ENCODE measurements at regions not wholly inside any gene's neighbourhood (a gene's known extent, or its start where the extent isn't known, plus 50 kb on each side); places are given as distances from the start of the nearest gene placed in this dataset.
"Not testable (repeated sequence)": the region's sequence is repeated elsewhere in the genome, so short reads cannot be mapped to it uniquely, and the experiment has no call there.

DNA sequence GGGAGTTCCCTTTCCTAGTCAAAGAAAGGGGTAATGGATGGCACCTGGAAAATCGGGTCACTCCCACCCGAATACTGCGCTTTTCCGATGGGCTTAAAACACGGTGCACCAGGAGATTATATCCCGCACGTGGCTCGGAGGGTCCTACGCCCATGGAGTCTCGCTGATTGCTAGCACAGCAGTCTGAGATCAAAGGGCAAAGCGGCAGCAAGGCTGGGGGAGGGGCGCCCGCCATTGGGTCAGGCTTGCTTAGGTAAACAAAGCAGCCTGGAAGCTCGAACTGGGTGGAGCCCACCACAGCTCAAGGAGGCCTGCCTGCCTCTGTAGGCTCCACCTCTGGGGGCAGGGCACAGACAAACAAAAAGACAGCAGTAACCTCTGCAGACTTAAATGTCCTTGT, 683.3 kb upstream of the MIR17HG start:
- not testable (repeated sequence) for DNase-seq

DNA sequence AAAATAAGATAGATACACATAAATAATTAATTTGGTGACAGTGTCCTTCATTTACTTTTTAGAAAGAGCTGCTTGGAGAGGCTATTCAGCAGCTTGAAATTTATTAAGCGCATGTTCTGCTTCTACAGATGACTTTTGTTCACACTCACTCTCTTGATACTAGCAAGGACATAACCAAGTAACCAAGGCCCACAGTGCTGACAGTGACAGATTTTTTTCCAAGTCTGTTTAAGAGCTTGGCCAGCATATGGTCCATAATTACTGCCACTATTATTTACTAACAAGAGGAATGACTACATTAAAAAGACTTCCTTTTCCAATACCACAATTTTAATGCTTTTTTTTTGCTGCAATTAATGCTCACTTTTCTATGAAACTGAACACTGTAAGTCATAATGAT, 673.7 kb upstream of the MIR17HG start:
- no peak for DNase-seq

DNA sequence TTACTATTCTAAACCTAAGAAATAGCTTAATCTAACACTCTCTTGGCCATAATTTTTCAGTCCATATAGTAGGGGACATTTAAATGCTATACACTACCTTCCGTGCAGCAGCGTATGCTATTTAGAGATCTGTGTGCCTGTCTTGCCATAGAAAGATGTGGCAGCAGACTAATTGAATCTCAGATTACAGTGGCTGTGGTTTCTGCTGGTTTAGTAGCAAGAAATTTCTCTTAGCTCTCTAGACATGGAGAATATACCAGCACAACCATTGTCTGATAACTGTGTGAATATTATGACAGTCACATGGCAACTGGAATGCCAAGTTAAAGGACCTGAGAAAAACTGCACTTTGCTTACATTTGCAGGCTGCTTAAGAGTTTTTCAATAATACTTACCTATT, 672.4 kb upstream of the MIR17HG start:
- DNase-seq: no peak

DNA sequence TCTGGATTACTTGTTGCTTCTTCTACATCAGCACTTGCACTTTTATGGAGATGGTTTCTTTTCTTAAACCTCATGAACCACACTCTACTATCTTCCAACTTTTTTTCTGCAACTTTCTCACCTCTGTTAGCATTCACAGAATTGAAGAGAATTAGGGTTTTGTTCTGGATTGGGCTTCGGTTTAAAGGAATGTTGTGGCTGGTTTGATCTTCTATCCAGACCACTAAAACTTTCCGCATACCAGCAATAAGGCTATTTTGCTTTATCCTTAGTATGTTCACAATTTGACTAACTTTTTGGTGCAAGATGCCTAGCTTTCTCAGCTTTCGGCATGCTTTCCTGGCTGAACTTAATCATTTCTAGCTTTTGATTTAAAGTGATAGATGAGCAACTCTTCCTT, 666.7 kb upstream of the MIR17HG start:
- no peak for DNase-seq

DNA sequence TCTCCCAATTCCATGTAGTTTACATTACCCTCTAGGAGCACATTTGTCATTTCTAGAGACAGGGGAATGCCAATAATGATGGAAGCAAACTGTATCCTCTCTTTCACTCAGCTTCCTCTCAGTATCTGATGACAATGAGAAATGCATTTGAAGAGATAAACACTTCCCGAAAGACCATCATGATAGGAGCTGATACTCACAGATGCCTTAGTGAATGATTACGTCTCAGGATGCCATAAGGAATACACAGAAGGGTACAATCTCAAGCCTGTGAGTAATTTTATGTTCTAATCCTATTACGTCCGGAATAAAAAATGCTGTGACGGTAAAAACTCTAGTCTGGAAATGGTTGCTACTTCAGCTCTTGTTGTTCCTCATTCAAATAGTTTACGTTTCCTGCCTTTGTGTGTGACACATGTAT, 663.8 kb upstream of the MIR17HG start:
- no peak for DNase-seq

DNA sequence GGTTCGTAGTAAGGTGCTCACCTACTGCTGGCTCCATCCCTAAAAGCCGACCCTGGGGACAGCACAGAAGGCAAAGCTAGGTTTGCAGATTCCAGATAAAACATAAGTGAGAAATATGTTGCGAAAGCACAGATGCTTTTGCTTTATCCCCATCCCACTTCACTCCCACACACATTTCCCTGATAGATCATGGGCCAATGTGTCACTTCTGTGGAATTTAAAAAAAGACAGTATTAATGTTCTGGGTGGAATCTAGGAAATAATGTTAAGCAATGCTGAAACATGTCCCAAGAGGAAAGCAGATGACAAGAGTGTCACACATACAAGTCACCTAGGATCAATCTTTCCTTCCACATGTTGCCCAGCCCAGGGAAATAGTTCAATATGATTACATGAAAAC, 661.0 kb upstream of the MIR17HG start:
- DNase-seq: no peak

DNA sequence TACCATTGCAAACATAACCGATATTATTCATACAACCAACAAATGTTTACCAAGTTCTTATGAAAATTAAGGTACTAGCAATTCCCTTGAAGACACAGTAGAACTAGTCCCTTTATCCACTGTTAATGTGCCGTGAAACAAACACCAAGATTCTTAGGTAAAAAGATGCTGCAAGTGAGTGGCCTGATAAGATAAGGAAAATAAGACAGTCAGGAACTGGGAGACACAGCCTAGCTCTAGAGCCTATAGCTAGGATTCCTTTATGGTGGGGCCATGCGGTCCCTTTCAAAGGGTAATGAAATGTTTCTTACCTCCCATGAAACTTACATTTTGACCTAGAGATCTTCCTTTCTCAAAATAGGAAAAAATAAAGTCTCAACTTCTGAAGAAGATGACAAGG, 658.4 kb upstream of the MIR17HG start:
- DNase-seq: no peak

DNA sequence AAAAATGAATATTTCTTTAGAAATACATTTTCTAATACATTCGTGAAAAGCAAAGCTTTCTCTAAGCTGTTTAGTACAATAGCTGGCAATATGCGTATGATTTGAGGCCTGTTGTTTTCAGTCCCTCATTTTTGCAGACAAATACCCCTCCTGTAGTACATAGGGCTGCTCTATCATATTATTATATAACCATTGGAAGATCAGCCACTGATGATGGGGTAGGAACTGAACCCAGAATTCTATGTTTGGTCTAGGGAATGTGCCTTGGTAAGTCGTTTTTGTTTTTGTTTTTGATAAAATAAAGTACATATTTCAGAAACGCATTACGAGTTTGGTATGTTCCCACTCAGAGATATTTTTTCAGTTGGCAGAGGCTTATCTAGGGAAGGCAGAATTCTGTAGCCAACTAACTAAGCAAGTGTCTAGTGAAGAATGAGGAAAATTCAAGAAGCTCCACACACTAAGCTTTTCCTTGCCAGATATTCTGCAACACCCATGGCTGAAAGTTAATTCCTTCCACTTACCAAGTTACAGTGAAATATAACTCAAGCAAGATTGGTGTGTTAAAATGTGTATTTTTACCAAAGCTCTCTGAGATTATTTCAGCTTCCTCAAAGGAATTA, 656.9 kb upstream of the MIR17HG start:
- no peak for DNase-seq

DNA sequence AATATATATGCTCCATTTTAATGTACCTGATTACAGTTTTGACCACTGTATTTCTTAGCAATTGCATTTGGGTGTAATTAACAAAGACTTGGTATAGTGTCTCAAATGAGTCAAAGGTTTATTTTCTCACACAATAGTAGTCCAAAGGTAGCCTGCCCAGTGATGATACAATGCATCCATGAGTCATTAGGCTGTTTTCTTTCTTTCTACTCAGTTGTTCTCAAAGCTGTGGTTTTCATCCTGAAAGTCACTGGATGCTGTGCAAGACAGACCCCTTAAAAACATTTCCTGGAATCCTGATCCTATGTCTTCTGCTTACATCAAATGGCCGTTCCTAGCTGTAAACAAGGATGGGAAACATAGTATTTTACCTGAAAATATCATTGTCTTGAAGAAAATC, 651.2 kb upstream of the MIR17HG start:
- DNase-seq: no peak

DNA sequence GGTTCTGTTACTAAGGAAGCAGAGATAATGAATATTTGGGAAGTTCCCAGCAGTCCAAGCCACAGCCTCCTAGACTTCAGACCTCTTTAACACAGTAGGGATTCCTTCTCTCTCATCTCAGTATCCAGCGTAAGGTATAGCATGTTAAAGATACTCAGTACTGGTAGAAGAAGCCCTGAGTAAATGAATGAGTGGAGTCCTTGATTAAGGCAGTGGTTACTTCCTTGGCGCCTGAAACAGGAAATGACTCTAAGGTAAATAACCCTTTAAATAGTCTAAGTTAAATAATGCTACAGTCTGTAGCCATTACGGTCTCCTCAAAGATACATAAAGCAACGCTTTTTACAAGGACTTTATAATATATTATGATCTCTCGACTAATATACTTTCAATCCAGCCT, 650.8 kb upstream of the MIR17HG start:
- DNase-seq: no peak

DNA sequence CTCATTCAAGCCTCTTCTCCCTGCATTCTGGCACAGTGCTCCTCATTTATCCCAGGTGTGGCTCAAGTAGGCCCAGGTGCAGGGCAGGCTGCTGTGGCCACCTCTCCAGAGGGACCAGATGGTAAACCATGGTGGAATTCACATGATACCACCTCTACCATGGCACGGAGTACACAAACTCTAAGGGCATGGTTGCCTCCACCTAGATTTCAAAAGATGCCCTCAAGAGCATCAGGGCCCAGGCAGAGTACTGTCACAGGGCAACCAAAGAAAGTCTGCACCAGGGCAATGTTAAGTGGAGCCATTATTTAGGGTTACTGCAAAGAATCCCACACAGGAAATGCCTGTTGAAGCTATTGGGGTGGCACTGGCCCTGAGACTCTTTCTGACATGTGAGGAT, 647.1 kb upstream of the MIR17HG start:
- DNase-seq: no peak

DNA sequence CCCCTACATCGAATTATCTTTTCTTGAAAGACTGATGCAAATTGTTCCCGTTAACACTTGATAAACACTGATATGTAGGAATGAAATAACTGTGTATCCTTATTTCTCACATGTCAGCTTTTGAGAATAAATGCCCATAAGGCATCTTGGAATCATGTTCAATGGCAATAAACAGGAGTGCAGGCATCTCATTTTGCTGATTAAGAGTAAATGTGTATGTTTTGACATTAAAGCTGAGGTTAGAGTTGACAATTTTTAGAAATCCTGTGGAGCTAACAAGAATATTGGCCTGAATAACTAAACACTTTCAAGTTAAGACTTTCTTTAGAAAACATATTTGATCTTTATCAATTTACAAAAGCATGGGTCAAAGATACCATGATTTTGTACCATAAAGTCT, 646.2 kb upstream of the MIR17HG start:
- no peak for DNase-seq

DNA sequence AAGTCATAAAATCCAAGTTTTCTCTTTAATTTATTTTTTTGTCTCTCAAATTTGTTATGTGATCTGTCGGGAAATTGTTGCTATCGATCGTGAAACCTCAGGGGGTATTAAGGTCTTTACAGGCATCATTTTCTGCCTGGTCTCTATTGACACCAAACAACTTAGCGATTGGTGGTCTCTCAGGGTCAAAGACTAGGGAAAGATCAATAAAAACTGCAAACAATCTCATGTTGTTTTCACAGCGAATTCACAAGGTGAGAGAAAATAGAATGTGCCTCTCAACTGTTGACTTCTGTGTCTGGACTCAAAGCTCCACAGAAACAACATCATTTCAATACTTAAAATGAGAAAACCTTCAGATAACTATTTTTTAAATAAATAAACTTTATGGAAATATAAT, 645.4 kb upstream of the MIR17HG start:
- no peak for DNase-seq

DNA sequence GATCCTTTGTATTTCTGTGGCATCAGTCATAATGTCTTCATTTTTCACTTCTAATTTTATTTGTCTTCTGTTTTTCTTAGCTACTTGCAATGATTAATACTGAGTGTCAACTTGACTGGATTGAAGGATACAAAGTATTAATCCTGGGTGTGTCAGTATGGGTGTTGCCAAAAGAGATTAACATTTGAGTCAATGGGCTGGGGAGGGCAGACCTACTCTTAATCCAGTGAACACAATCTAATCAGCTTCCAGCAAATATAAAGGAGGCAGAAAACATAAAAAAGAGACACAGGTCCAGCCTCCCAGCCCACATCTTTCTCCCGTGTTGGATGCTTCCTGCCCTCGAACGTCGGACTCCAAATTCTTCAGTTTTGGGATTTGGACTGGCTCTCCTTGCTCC, 640.9 kb upstream of the MIR17HG start:
- no peak for DNase-seq

DNA sequence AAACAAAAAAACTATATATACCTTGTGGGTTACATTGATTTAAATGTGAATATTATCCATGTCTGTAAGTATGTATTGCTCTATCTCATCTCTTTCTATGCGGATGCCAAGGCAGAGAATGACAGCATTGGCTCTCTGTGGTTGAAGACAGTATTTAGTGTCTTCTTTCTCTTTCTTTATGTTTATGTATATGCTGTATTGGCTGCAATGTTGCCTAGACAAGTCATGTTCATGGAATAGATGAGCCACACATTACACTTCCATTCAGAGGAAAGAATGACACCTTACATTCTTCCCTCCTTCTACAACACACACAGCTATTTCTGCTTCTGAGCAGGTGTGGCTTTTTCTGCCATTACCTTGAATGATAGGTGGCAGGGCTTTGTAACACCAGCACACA, 639.4 kb upstream of the MIR17HG start:
- DNase-seq: no peak

DNA sequence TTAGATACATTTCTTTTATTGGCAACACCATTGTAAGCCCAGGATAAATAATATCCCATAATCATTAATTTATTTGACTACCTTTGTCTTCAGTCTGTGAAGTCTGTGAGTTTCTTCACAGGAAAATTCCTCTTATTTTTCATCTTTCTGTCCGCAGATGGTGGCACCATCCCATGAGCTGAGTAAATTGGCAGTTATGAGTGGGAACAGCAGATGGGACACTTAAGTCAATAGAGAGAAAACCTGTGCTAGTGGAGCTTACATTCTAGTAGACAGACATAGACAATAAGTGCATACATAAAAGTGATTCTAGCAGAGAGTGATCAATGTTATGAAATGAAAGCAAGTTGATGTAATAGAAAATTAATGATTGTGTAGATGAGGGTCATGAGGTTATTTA, 638.2 kb upstream of the MIR17HG start:
- DNase-seq: no peak

DNA sequence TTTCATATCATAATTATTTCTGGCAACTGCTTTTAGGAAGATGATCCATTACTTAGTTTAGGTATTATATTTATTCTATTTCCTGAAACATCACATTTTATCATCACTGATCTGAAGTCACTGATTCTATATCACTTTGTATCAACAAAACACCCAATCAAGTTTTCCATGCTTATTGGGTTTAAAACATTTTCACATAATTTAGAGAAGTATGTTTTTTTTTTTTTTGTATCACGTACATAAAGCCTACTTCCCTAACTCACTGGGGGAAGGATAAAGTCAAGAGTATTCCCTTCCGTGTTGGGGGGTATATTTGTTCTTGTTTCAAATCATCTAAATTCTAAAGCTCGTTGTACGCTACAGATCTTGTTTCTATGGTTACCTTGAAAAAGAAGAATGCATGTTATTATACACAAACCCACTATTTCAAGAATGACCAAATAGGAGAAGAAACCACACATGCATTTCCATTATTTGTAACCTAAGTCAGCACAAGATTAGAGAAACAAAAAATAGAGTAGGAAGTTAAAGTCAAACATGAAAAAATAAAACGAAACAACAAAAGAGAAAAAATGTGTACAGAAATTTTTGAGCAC, 637.2 kb upstream of the MIR17HG start:
- DNase-seq: no peak

DNA sequence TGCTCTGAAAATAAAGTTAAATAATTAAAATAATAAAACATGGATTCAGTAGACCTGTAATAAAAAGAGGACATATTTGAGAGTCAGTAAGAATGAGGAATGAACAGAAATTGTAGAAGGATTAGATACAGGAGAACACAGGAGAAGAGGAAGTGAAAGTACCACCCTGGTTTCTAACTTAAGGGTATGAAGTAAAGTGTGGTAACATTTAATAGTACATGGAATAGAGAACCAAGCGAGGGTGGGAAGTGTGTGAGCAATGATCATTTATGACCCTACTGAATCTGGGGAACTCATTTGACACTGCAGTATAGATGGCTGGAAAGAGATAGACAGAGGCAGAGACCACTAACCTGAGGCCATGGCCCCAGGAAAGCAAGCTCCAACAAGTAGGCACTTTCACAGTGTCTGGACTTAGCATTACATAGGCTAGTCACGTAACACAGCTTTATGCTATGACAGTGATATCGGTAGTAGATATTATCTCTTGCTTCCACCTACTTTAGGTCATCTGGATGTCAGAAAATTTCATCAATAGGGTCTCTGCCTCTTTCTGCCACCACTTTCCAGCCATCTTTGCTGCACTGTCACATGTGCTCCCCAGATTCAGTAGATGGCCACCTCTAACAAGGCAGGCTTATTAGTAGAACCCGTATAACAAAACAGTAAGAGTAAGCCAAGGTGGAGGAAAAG, 633.9 kb upstream of the MIR17HG start:
- no peak for DNase-seq

DNA sequence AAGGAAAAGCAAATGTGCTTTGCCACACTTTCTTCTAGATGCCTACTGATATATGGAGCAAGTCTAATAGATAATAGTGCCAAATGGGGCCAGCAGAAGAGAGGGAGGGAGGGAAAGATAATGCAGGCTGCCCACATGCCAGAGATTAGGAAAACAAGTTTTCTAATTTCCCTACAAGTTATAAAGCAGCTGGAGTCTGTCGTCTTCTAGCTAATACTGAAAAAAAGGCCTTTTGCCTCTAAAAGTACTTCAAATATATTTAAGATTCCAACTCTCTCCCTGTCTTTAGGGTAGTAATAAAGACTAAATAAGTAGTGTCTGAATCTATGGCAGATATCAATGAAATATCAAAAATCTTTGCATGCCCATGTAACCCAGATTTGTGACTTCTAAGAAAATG, 632.0 kb upstream of the MIR17HG start:
- DNase-seq: no peak

DNA sequence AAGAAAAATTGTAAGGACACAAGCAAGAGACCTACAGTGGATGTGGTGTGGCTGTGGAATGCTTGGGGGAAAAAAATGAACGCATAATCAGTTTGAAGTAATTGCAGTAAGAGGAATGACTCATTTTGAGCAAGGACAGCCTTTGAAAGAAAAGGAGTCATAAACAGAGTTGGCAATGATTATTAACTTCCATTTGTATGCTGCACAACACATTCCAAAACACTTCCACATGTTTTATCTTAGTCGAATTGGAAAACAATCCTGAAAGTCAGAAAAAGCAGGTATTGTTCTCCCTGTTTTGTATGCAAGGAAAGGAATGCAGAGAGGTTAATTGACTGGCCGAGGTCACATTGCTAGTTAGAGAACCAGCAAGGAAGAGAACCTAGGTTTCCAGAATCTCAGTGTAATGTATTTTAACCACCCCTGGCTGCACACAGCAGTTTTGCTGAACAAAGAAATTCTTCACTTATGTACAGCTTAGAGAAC, 630.0 kb upstream of the MIR17HG start:
- no peak for DNase-seq

DNA sequence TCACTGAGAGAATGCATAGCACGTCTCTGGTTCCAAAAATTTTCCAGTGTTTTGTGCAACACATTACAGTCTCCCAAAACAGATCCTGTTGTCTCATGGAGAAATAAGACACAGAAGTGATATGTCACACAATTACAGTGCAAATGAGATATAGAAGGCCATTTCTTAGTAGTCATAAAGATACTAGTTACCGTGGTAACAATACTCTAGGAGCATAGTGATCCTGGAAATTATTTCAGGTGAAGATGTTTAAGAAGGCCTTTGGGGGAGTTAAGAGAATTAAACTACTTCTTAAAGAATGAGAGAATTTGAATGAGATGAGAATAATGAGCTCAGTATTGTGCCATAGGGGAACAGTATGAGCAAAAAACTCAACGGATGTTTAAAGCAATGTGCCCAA, 628.0 kb upstream of the MIR17HG start:
- DNase-seq: no peak

DNA sequence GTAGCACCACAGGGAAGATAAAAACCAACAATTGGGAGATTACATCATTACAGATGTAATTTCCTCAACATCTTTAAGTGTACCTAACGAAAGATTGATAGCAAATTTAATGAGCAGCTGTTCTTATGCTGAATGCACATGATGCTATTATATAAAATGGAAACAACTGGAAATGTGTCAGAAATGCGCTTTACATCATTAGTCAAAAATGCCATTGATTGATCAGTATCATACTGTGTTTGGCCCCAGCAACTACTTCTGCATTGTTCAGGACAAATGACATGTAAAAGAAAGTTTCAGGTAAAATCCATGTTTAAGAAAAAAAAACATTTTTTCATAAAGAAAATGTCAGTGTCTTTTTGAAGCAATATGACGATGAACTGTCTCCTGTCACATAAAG, 625.5 kb upstream of the MIR17HG start:
- DNase-seq: no peak

DNA sequence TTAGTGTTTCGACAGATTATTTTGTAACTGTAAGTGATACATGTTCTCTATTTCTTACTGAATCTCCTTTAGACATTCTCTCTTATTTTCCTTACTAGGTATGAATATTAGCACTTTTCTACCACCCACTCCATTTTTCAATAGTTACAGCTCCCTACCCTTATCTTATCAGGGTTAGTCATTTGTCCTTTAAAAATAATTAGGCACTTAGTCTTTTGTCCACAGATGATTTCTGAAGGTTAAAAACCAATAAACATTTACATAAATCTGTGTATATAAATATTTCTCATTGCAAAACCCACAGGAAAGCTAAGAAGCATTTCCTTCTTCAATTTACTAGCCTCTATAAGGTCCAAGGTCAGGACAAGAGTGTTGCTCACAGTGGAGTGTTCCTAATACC, 624.1 kb upstream of the MIR17HG start:
- no peak for DNase-seq

DNA sequence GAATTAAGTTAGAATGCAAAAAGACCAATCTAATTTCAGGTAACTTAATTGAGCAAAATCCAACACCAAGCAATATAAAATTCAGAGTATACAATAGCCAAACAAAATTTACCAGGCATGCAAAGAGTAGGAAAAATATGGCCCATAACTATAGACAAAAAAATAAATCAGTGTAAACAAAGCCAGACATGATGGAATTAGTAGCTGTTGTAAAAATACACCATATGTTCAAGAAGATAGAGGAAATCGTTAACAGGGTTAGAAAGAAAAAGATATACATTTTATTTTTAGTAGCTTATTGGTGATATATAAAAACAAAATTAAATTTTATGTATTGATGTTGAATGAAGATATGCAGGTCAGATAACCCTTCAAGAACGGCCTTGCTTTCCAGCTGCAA, 621.1 kb upstream of the MIR17HG start:
- no peak for DNase-seq

DNA sequence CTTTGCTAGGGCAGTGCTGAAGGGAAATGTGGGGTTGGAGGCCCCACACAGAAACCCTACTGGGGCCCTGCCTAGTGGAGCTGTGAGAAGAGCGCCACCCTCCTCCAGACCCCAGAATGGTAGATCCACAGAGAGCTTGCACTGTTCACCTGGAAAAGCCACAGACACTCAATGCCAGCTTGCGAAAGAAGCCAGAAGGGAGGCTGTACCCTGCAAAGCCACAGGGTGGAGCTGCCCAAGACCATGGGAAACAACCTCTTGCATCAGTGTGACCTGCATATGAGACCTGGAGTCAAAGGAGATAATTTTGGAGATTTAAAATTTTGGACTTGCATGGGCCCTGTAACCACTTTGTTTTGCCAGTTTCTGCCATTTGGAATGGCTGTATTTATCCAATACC, 615.4 kb upstream of the MIR17HG start:
- DNase-seq: no peak

All from activated CD4-positive, alpha-beta T cell treated with anti-CD3 and anti-CD28 coated beads, Interleukin-2, Interleukin-6, amounts not matched to agents 100 ng/mL and 50 ng/mL, durations not matched to agents 16 hours and 8 hours (primary cell).